HL-60 (cell line): ENCODE measurements at regions not wholly inside any gene's neighbourhood (a gene's known extent, or its start where the extent isn't known, plus 50 kb on each side); places are given as distances from the start of the nearest gene placed in this dataset.

ENCODE experiments used
- POLR2AphosphoS5 ChIP-seq: IDR thresholded peaks from 2 replicates; pipeline ENCODE4 v1.6.1; 2012; ENCODE audit warnings: low read depth
- TF ChIP-seq, protein P1 (sequence below): IDR thresholded peaks from one replicate; pipeline ENCODE4 v1.5.1; 2011; ENCODE audit warnings: low read length, control low read depth, inconsistent platforms; ENCODE audit not compliant: insufficient read depth

DNA sequence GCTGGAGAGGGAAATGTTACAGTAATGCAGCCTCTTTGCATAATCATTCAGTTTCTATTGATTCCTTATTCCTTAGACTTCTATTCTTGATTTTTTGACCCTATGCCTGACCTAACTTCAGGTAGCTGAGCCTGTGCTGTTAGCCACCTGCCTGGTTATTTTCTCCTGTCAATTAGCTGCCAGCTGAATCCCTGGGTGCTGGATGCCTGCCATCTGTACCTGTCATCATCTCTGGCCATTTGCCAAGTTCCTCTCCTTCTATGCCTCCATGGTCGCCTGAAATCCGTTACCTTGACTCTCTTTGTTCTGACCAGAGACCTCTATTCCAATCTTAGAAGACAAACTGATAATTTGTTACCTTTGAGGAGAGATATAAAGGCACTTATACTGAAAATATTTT is 178.3 kb downstream of the CAVIN4 start:
- TF ChIP-seq, protein P1, sequence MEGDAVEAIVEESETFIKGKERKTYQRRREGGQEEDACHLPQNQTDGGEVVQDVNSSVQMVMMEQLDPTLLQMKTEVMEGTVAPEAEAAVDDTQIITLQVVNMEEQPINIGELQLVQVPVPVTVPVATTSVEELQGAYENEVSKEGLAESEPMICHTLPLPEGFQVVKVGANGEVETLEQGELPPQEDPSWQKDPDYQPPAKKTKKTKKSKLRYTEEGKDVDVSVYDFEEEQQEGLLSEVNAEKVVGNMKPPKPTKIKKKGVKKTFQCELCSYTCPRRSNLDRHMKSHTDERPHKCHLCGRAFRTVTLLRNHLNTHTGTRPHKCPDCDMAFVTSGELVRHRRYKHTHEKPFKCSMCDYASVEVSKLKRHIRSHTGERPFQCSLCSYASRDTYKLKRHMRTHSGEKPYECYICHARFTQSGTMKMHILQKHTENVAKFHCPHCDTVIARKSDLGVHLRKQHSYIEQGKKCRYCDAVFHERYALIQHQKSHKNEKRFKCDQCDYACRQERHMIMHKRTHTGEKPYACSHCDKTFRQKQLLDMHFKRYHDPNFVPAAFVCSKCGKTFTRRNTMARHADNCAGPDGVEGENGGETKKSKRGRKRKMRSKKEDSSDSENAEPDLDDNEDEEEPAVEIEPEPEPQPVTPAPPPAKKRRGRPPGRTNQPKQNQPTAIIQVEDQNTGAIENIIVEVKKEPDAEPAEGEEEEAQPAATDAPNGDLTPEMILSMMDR: no peak
- no peak for TF ChIP-seq POLR2AphosphoS5
